ENCODE measurements at regions not wholly inside any gene's neighbourhood (a gene's known extent, or its start where the extent isn't known, plus 50 kb on each side); places are given as distances from the start of the nearest gene placed in this dataset.

GRCh38 chr1:55898181-55898580, 681.2 kb downstream of the PLPP3 start:
- CTCF ChIA-PET: no interaction called here
- BruUV-seq (replicated peaks): no TSS peak
- Mint-ChIP-seq H3K27ac (ENCODE audit: unreplicated experiment) (no peak overlapping the region), H3K4me3 (ENCODE audit: low read depth, unreplicated experiment) (no peak overlapping the region), H3K4me1 (ENCODE audit: low read depth, unreplicated experiment) (no peaks in the 10 kb centered on the region), H3K27me3 (ENCODE audit: unreplicated experiment) (no peaks in the 10 kb centered on the region), H3K9me3 (ENCODE audit: low read depth, unreplicated experiment) (peaks cover 3% of the 10 kb centered on the region), H3K36me3 (ENCODE audit: insufficient read depth, unreplicated experiment) (no peaks in the 10 kb centered on the region)
- TF ChIP-seq CTCF (IDR thresholded peaks at IDR 0.05; ENCODE audit: unreplicated experiment): no peak
- DNase-seq: no peak
- intact Hi-C loops (cut with micrococcal nuclease; ENCODE audit: unreplicated experiment): loop anchor here (10.0 kb wide), 2 partner anchors 687 to 753 kb away; no protein-coding TSS in a partner anchor

- intact Hi-C loops (cut with micrococcal nuclease; ENCODE audit: unreplicated experiment): loop anchor here (10.0 kb wide), 2 partner anchors 689 to 751 kb away; no protein-coding TSS in a partner anchor
- no peak overlapping the region for H3K4me3 Mint-ChIP-seq (ENCODE audit: low read depth, unreplicated experiment)
These were observed 681.0 kb upstream of the USP24 start for GRCh38 chr1:55896210-55896609.

DNA sequence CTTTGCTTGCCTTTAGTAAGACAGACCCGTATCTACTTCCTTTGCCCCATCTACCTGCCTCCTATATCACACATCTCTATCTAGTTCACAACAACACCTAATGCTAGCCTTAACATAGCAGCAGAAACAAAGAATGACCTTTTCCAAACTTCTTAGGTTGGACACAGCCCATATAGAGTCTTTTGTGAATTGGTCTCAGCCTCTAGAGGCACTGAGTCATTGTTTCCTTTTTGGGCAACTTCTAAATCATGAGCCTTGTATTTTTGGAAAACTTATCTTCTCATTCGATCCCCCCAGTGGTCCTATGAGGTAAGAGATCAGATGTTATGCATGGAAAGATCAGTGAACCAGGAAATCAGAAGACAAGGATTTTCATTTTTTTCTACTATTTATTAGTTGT, 679.4 kb upstream of the USP24 start:
- no peak for TF ChIP-seq CTCF (IDR thresholded peaks at IDR 0.05; ENCODE audit: unreplicated experiment)
- Mint-ChIP-seq H3K27ac (ENCODE audit: unreplicated experiment) (no peak overlapping the region), H3K9me3 (ENCODE audit: low read depth, unreplicated experiment) (no peaks in the 10 kb centered on the region), H3K27me3 (ENCODE audit: unreplicated experiment) (no peaks in the 10 kb centered on the region), H3K4me3 (ENCODE audit: low read depth, unreplicated experiment) (no peak overlapping the region), H3K4me1 (ENCODE audit: low read depth, unreplicated experiment) (no peaks in the 10 kb centered on the region), H3K36me3 (ENCODE audit: insufficient read depth, unreplicated experiment) (no peaks in the 10 kb centered on the region)
- BruUV-seq (replicated peaks): no TSS peak
- intact Hi-C loops (cut with micrococcal nuclease; ENCODE audit: unreplicated experiment): loop anchor here (5.0 to 10.0 kb wide), 5 partner anchors 417 to 750 kb away; no protein-coding TSS in a partner anchor
- DNase-seq: no peak
- CTCF ChIA-PET: no interaction called here

More at GRCh38 chr1:55896210-55896609, 681.0 kb upstream of the USP24 start:
- DNase-seq: no peak
- no TSS peak for BruUV-seq (replicated peaks)
- CTCF ChIA-PET: no interaction called here
- Mint-ChIP-seq H3K27ac (ENCODE audit: unreplicated experiment) (no peak overlapping the region), H3K27me3 (ENCODE audit: unreplicated experiment) (no peaks in the 10 kb centered on the region), H3K9me3 (ENCODE audit: low read depth, unreplicated experiment) (peaks cover 3% of the 10 kb centered on the region), H3K4me1 (ENCODE audit: low read depth, unreplicated experiment) (no peaks in the 10 kb centered on the region), H3K36me3 (ENCODE audit: insufficient read depth, unreplicated experiment) (no peaks in the 10 kb centered on the region)
- no peak for TF ChIP-seq CTCF (IDR thresholded peaks at IDR 0.05; ENCODE audit: unreplicated experiment)

DNA sequence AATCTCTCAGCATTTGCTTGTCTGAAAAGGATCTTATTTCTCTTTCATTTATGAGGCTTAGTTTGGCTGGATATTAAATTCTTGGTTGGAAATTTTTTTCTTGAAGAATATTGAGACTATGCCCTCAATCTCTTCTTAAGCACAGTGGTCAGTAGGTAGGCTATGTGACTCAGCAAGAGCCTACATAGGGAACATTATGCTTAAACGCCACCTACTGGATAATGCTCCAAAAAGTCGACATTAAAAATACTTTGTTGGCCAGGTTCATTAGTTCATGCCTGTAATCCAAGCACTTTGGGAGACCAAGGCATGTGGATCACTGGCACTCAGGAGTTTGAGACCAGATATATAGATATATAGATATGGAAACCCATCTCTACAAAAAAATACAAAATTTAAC, 678.0 kb upstream of the USP24 start:
- CTCF ChIA-PET: interaction anchor here (1.0 kb wide), 1 partner anchor 517 kb away, joined by 3 read pairs; no protein-coding TSS in a partner anchor

More for the DNA sequence above, 678.0 kb upstream of the USP24 start:
- H3K4me1 Mint-ChIP-seq (ENCODE audit: low read depth, unreplicated experiment): no peaks in the 10 kb centered on the region
- H3K27ac Mint-ChIP-seq (ENCODE audit: unreplicated experiment): no peak overlapping the region
- H3K4me3 Mint-ChIP-seq (ENCODE audit: low read depth, unreplicated experiment): no peak overlapping the region
- H3K36me3 Mint-ChIP-seq (ENCODE audit: insufficient read depth, unreplicated experiment): no peaks in the 10 kb centered on the region
- no peaks in the 10 kb centered on the region for H3K9me3 Mint-ChIP-seq (ENCODE audit: low read depth, unreplicated experiment)
- DNase-seq: peak; percentile 15
- intact Hi-C loops (cut with micrococcal nuclease; ENCODE audit: unreplicated experiment): loop anchor here (5.0 to 10.0 kb wide), 5 partner anchors 416 to 748 kb away; no protein-coding TSS in a partner anchor
- no peaks in the 10 kb centered on the region for H3K27me3 Mint-ChIP-seq (ENCODE audit: unreplicated experiment)
- no TSS peak for BruUV-seq (replicated peaks)
- no peak for TF ChIP-seq CTCF (IDR thresholded peaks at IDR 0.05; ENCODE audit: unreplicated experiment)

Measured in Calu3 (cell line).